HG02884 (cell line): ENCODE measurements at regions not wholly inside any gene's neighbourhood (a gene's known extent, or its start where the extent isn't known, plus 50 kb on each side); places are given as distances from the start of the nearest gene placed in this dataset.

Experiments
- ATAC-seq: cut with Tn5 transposase; IDR thresholded peaks from one replicate; pipeline ENCODE4 v1.9.1; 2021; ENCODE audit warnings: mild to moderate bottlenecking, moderate library complexity; ENCODE audit not compliant: unreplicated experiment

DNA sequence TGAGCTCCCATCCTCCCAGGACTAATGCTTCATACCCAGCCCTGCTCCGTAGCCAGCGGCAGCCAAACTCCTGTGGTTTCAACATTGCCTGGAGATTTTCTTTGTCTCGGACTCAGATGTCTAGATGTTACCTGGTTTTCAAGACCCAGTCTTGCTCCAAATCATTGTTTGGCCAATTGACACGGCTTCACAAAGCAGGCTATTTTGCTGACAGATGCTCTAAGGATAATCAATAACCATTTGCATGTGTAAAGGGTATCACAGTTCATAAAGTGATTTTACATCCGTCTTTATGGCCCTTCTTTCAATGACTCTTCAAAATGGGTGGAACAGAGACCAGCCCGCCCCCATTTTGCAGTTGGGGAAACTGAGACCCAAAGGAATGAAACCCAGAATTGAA is 153.4 kb downstream of the SALL1 start:
- ATAC-seq, result no peak

DNA sequence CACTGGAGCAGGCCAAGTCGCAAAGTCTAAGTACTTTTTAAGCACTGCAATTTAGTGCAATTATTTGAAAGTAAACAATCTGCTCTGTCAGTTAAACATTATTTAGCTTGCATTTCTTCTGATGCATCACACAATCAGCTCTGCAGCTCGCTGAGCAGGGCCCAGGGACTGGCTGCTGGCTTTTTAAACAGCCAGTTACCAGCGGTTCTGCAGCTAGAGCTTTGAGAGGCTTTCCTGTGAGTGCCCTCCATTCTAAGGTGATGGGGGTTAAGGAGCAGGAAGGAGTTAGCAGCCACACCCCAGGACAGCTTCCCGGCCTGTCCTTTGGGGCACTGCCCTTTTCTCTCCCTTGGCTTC is 154.3 kb downstream of the SALL1 start:
- ATAC-seq, result no peak

DNA sequence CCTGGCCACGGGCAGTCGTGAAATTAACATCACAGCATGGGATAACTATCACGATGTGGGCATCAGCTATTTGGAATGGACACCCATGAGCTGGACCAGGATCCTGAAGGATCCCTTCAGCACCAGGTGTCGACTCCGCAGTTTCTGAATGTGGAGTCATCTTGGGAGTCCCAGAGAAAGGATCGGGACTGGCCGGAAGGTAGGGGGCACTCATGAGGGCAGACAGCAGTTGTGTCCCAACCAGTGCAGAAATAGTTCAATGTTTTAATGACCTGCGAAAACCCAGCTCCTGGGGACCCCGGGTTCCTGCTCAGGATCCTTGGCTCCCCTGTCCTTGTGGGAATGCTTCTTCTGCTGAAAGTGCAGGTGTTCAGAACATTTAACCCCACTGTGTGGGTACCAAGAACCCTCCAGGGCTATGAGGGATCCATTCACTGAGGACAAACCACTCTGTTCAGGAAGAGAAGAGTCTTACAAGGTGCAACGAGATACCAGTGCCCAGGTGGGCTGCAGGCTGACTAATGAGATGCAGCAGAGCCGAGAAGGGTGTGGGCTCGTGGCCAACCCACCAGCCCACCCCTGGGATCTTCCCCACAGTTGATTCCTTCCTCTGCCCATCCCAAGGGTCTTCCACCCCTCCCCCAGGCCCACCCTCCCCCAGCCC is 154.8 kb downstream of the SALL1 start:
- no peak for ATAC-seq

DNA sequence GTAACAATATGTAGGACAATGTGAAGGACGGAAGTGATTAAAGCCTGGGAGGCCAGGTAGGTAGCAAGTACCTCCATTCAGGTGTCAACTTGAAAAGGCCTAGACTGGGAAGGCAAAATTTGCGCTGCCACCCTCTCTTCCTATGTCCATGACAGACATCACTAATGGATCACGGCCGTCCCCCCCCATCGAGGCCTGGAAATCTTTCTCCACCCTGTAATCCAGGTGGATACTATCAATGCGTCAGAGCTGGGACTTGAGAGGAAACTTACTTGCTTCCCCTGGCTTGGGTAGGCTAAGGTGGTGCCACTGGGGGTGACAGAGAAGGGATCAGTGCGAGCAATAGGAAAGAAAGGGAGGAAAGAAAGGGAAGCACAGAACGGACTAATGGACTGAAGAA is 156.1 kb downstream of the SALL1 start:
- ATAC-seq, result no peak

DNA sequence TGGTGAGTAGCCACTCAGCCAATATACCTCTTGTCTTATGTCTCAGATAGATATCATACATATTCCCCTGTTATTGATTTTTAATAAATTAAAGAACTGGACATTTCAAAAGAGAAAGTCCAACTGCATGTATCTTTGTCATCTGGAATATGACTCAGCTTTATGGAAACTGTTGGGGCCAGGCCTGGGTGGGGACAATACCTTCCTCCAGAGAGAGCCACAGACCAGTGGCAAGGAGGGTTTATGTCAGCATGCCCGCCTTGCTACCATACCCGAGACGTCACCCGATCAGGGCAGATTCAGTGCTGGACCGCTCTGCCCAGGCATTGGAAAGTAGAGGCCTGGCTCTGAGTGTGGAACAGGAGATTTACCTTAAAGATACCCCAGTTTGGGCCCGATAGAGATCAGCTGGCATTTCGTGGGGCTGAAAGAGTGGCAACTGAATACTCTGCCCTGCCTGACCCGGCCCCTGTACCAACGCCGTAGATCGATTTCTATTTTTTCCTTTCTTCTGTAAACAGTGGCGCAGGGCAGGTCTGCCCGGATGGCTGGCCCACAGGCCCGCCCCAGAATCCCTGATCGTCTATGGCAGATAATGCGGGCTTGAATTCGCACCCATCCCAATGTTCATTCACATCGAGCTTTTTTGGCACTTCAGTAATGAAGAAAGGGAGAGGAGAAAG is 158.6 kb downstream of the SALL1 start:
- no peak for ATAC-seq

DNA sequence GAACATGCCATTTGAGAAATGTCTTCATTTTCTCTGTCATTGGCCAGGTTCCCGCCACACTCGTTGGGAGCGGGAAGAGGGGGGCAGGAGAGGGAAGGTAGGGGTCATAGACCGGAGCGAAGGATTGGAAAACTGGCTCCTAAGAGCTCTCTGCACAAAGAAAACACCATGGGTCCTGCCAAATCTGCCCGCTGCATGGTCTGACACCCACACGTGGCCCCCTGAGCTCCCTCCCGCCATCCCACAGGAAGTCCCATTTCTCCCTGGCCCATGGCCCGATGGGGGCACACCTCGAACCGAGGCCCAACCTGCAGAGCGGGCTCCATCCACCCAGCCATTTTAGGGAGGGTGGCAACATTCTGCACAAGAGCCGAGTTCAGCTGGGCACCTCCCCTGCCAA is 159.6 kb downstream of the SALL1 start:
- no peak for ATAC-seq

DNA sequence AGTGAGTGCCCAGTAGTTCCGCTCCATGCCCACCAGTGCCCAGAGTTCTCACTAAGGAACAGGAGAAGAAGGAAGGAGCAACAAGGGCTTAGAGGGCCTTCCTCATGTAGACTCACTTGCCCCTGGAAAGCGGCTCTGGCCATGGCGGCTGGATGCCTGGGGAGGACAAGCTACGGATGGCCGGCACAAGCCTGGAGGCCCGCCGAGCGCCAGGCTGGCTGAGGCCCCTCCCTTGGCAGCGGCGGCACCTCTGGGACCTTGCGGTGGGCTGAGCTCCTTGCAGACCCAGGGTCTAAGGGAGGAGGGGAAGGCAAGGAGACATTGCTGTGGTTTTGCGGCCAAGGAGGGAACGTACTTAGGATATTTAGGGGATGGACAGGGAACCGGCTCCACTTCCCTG is 160.1 kb downstream of the SALL1 start:
- no peak for ATAC-seq

DNA sequence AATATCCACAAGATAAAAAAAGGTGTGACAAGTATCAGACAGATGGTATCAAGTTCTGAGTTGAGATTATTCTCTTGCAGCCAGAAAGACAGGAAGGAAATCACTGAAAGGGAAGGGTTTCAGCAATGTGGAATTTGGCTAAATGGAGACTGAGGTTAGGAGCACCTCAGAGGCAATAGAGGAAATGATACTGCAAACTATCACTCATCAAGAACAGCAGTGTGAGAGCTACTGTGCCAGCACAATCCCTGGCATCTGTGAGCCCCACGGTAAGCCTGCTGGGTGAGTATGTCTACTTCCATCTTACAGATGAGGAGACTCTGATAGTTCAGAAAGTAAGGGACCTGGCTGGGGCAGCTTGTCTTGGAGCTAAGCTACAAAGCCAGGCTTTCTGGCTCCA is 162.0 kb downstream of the SALL1 start:
- no peak for ATAC-seq

DNA sequence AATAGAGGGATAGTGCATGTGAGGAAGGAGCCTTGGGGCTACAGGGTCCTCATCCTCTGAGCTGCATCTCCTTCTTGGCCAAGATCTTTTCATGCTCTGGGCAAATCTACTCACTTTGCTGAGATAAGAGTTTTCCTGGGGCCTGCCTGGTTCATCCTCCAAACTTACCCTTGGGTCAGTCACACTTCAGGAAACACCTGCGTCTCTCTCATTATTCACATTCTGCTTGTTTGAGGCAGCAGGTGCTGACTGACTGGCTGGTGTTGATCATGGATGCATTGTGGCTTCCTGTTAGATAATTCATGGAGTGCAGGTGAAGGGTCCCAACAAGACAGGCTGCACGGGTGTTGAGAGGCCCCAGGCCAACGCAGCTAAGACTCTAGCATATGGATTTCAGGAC is 162.6 kb downstream of the SALL1 start:
- no peak for ATAC-seq

DNA sequence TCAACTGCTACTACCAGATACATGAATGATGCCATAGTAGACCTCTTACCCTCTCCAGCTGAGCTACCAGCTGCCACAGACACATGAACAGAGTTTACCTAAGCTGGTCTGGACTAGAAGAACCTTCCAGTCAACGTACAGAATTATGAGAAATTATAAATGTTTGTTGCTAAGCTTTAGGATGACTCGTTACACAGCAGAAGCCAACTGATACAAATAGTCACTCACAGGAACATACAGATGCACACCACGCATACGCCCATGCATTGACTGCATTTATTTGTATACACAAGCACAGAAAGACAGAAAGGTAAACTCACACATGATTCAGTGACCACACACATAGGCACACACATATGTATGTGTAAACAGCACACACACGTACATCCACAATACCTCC is 164.6 kb downstream of the SALL1 start:
- no peak for ATAC-seq

DNA sequence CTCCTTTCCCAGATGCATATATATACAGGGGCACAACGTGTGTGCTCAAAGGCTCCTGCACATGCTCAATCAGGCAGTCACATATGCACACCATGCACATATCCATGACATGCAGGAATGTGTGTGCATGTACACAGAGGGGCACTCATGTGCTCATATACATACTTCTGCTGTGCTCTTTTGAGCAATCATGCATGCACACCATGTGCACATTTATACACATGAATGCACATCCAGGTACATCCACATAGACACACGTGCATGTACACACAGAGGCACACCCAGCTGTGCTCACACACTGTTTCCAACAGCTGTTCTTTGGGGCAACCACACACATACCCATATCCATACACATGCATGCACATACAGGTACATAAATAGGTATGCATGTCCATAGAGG is 165.3 kb downstream of the SALL1 start:
- ATAC-seq, result no peak

DNA sequence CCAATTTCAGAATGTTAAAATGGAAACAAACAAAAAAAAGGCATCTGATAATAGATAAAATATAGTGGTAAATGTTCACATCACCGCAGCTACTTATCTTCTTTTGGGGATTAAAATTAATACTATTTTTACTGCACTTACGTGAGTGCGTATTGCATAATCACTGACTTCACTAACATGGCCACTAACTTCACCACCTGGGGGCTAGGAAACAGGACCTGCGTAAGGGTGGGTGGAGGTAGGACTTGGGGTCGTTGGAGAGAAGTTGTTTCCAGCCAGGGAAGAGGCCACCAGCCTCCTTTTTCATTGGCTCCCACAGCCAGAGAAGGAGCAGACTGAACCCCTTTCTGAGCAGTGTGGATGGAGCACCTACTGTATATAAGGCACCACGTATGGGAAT is 166.4 kb downstream of the SALL1 start:
- ATAC-seq, result no peak

DNA sequence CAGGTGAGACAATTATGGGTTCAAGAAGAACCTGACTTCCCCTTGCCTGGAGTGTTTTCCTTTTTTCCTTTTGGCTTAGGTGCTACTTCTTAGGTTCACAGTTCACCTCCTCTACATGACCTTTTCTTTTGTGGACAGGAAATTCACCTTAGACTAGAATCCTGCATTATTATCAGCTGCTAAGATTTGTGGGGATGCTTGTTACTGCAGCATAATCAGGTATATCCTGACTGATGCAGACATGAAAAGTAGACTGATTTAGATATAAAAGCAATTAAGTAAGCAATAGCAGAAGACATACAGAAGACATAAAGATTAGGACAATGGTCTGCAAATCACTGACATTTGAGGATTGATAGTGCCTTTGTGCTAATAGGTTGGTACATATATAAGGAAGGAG is 168.3 kb downstream of the SALL1 start:
- ATAC-seq, result no peak

DNA sequence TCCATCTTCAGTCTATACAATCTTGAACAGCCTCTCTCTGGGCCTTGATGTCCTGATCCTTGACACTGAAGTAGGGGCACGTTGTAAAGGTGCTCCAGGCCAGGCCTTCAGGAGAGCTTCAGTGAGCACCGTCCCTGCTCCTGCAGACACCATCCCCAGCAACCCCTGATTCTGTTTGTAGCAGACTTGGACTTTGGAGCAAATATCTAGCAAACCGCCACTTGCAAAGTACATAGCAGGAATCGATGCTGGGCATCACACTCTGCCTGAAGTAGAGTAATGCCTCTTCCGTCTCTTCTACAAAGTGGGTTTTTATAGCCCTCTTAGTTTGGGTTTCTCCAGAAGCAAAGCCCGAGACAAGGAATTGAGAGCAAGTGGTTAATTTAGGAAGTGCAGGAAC is 169.1 kb downstream of the SALL1 start:
- no peak for ATAC-seq

DNA sequence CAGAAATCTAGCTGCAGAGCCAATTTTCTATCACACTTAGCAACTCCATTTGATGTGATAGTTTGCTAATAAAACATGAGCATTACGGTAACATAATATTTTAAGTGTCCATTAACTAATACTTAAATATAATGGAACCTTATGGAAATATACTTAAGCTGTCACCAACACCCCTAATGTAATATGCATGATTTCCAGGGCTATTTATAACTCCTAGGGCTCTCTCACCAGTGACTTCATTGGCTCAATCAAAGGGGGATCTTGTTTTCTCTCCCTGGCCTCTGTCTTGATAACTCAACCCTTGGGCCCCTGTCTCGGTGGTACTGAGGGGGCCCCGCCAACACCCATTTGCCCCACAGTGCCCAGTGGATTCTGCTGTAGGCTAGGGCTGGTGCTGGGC is 170.4 kb downstream of the SALL1 start:
- no peak for ATAC-seq

DNA sequence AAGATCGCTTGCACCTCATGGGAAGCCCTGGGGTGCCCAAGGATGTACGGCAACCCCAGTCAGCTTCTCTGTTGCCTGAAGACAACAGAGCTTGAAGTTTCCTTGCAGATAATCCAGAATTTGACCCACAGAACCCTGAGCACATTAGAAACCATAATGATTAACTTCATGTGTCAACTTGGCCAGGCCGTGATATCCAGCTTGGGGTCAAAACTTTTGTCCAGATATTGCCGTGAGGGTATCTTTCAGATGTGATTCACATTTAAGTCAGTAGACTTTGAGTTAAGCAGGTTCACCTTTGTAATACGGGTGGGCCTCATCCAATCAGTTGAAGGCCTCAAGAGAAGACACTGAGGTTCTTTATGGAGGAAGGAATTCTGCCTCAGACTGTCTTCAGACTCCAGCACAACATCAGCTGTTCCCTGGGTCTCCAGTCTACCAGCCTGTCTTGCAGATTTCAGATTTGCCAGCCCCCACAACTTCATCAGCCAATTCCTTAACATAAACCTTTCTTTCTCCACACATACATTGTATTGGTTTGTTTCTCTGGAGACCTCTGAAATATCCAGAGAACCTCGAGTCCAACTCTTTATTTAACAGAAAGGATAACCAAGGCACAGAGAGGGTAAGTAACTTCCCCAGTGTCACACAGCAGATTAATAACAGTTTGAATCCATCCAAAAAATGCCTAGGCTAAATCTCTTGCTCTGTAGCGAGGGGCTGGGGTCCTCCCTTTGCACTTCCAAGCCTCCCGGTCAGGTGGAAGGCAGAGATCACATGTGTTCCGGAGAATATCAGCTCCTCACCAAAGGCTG is 171.1 kb downstream of the SALL1 start:
- no peak for ATAC-seq

DNA sequence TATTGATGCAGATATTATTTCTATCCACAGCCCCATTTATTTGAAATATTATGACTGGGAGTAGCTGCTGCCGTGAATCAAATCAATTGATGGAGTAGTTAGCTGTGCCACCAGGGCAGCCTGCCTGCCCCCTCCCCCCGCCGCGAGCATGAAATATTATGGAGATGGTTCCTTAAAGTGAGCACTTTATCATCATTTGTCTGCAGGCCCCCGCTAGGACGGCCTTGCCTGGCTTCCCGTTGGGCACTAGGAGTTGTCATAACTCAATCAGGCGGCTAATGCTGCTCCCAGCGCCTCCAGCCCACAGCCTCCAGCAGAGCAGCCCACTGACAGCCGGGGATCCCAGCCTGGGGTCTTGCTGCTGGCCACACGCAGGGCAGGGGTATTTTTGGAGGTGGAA is 173.9 kb downstream of the SALL1 start:
- ATAC-seq, result no peak

DNA sequence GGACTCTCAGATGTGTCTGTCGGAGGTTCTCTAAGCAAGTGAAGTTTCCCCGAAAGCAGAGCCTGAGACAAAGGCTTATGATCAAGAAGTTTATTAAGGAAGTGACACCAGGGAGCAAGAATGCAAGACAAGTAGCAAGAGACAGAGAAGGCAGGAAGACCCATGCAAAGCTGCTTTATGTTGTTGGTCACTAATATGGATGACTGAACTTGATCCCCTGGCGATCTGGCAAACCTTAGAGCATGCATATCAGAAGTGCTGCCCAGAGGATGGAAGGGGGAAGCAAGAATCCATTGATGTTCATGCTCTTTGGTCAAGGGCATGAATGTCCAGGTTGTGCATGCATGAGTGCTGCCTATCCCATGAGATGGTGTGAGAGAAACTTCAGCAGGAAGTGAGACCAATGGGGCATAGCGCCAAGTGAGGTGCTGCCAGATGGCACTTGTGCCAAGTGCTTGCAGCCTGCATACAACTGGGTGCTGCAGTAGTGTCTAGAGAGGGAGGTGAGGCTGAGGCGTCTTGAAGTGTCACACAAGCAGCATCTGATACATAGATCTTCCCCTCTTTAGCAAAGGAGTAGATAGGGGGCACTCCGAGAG is 176.5 kb downstream of the SALL1 start:
- no peak for ATAC-seq

DNA sequence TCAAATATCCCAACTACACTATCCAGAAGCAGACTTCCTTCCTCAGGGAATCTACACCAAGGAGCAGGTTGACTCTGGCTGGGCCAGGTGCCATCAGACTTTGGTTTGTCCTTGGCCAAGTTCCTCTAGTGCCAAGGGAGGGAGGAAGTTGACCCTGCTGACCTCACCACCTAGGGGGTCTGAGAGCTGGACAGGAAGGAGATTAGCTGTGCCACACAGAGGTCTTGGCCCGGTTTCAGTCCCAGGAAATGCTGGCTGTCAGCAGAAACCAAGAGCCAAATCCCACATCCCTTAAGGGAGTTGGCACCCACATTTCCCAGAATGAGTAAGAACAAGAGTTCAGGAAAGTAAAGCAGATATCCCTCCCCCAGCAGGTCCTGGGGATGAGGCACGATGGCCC is 178.2 kb downstream of the SALL1 start:
- no peak for ATAC-seq

DNA sequence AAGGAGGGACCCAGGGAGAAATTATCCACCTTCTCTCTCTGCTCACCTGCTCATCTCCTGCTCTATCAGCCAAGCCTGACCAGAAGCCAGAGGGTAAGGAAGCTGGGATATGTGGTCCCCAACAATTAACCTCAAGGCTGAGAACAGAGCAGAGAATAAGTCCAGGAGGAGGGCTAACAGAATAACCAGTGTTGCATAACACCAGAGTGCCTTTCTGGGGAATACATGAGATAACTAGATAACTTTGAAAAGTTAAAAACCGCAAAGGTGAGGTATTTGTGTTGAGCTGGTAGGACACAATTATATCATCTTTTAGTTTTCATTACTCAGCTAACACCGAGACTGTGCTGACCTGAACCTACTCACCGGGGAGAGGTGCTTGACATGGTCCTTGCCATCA is 180.8 kb downstream of the SALL1 start:
- ATAC-seq, result no peak

DNA sequence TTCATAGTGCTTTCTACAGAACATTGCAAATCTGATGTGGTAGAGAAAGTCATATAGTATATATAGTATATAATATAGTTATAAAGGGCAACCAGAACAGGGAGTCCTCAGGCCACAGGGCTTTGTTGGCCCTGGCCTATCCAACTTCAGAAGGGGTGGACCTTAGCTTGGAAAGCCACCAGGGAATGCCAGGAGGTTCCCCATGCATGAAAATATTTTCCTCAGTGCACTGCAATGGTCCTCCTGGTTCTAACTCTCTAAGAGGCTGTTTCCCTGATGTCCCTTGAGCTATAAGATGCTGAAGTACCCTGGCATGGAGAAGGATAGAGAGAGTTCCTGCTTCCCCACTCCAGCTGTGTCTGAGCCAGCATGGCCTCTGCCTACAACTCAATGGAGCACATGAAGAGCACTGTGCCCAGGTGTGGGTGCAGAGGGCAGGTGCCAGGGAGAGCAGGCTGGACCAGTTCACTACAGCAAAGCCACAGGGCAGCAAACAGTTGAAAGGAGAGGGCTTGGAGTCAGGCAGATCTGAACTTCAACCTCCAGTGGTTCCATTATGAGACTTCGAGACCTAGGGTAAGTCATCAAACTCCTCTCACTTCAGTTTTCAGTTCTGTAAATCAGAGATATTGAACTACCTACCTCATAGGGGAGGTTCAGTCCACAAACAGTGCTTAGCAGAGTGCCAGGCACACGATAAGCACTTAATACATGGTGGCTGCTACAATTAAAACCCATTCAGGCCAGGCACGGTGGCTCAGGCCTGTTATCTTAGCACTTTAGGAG is 183.1 kb downstream of the SALL1 start:
- ATAC-seq, result peak; percentile 74
